IMR-90 (cell line): ENCODE measurements at regions not wholly inside any gene's neighbourhood (a gene's known extent, or its start where the extent isn't known, plus 50 kb on each side); places are given as distances from the start of the nearest gene placed in this dataset.

Source experiments
- CTCF ChIP-seq: conservative IDR thresholded peaks from 2 replicates; pipeline ENCODE4 v1.5.1; 2012; ENCODE audit warnings: mild to moderate bottlenecking, low read depth, low read length, improper control_type of control experiment
- MXI1 ChIP-seq: IDR thresholded peaks from 2 replicates; pipeline ENCODE4 v1.6.1; 2012; ENCODE audit warnings: low read depth, mild to moderate bottlenecking, low read length, moderate library complexity, borderline replicate concordance
- POLR2A ChIP-seq: IDR thresholded peaks from 2 replicates; pipeline ENCODE4 v1.6.1; 2012; ENCODE audit warnings: mild to moderate bottlenecking, low read depth, low read length
- RAD21 ChIP-seq: IDR thresholded peaks from 2 replicates; pipeline ENCODE4 v1.6.1; 2012; ENCODE audit warnings: low read length, improper control_type of control experiment
- RCOR1 ChIP-seq: IDR thresholded peaks from 2 replicates; pipeline ENCODE4 v1.6.1; 2012; ENCODE audit warnings: mild to moderate bottlenecking, low read length, improper control_type of control experiment; ENCODE audit not compliant: insufficient replicate concordance
- RFX5 ChIP-seq: IDR thresholded peaks from 2 replicates; pipeline ENCODE4 v1.8.0; 2012; ENCODE audit warnings: low read depth, mild to moderate bottlenecking, low read length, moderate library complexity
- SMC3 ChIP-seq: fragments of 150-350 bp; IDR thresholded peaks from 2 replicates; pipeline ENCODE4 v1.6.1; 2016; ENCODE audit warnings: low read depth, mild to moderate bottlenecking, antibody characterized with exemption, low read length, moderate library complexity
- USF2 ChIP-seq: fragments of 150-350 bp; IDR thresholded peaks from 2 replicates; pipeline ENCODE4 v1.6.1; 2017; ENCODE audit warnings: mild to moderate bottlenecking, antibody characterized with exemption, low read length, low read depth

GRCh38 chr2:9695941-9696340 is 65.1 kb upstream of the YWHAQ start:
- TF ChIP-seq CTCF (no peak), RAD21 (no peak), POLR2A (no peak), SMC3 (no peak), MXI1 (no peak), USF2 (no peak), RCOR1 (no peak), RFX5 (no peak)
